Cardiac fibroblast (primary cell): ENCODE measurements at regions not wholly inside any gene's neighbourhood (a gene's known extent, or its start where the extent isn't known, plus 50 kb on each side); places are given as distances from the start of the nearest gene placed in this dataset.

Experiments used
- DNase-seq, 2 donors: peaks; one replicate each; pipeline versions ENCODE4 v3.0.0 to v3.0.0-alpha.2; 2010; ENCODE audit warnings: low read depth in 2 of 2
- H3K4me3 ChIP-seq, 2 donors: replicated peaks in 1 of 2; 1 replicate in 1 of 2; 2 replicates in 1 of 2; pipeline ENCODE4 v1.5.1; 2011; ENCODE audit warnings: low read depth in 2 of 2, low read length in 2 of 2, mild to moderate bottlenecking in 2 of 2, moderate library complexity in 1 of 2
- TF ChIP-seq, protein P1 (sequence below): IDR thresholded peaks from one replicate; pipeline ENCODE4 v1.5.1; 2011; ENCODE audit warnings: low read depth, mild to moderate bottlenecking, low read length, inconsistent platforms

DNA sequence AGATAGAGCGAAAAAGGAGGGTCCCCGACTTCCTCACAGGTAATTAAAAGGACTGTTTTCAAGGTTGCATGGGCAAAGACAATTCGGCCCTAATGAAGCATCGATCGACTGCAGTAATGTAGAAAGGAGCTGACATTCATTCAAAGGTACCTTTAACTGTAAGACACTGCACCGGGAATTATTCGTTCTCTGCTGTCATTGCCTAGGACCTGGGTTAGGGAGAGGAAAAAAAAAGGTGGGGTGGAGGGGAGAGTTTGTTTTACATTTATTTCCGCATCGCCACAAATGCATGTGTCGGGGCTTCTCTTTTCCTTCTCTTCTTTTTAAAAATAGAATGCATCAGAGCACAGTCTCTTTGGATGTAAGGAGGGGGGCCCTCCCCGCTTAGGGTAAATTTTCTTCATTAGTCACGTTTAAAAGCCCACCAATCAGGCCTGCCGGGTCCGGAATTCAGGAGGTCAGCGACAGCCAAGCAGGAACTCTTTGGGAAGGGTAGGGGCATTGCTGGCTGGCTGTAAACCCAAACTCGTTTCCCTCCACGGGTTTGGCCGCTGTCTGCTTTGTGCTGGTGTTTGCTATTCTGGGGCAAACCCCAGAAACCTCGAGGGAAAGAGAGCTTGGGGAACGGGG is 496.2 kb upstream of the ZFHX3 start:
- H3K4me3 ChIP-seq, result no peak overlapping the region
- TF ChIP-seq, protein P1, sequence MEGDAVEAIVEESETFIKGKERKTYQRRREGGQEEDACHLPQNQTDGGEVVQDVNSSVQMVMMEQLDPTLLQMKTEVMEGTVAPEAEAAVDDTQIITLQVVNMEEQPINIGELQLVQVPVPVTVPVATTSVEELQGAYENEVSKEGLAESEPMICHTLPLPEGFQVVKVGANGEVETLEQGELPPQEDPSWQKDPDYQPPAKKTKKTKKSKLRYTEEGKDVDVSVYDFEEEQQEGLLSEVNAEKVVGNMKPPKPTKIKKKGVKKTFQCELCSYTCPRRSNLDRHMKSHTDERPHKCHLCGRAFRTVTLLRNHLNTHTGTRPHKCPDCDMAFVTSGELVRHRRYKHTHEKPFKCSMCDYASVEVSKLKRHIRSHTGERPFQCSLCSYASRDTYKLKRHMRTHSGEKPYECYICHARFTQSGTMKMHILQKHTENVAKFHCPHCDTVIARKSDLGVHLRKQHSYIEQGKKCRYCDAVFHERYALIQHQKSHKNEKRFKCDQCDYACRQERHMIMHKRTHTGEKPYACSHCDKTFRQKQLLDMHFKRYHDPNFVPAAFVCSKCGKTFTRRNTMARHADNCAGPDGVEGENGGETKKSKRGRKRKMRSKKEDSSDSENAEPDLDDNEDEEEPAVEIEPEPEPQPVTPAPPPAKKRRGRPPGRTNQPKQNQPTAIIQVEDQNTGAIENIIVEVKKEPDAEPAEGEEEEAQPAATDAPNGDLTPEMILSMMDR, result no peak
- no peak for DNase-seq

DNA sequence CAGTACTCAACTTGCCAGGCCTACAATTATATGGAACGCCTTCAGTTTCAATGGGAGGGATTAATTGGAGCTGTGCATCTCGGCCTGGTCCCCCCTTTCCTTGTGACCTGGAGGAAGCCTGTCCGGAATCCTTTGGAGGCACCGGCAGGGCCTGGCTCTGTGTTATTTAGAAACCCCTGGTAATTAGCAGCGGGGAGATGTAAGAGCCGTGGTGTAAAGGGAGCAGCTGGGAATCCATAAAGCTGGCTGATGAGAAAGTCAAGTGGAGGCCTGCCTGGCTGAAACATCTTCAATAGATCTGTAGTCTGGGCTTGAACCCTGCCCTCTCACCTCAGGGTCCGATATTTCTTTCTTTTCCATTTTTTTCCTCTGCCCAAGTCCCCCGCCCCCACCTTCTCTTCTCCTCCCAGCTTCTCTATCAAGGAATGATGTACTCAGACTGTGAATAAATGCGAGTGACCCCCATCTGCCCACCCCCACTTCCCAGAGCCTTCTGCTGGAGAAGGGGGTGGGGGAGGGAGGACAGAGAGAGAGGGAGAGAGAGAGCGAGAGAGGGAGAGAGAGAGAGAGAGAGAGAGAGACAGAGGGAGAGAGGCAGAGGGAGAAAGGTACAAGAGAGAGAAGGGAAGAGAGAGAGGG is 495.5 kb upstream of the ZFHX3 start:
- DNase-seq, result no peak
- no peak overlapping the region for H3K4me3 ChIP-seq
- TF ChIP-seq, protein P1, result no peak

DNA sequence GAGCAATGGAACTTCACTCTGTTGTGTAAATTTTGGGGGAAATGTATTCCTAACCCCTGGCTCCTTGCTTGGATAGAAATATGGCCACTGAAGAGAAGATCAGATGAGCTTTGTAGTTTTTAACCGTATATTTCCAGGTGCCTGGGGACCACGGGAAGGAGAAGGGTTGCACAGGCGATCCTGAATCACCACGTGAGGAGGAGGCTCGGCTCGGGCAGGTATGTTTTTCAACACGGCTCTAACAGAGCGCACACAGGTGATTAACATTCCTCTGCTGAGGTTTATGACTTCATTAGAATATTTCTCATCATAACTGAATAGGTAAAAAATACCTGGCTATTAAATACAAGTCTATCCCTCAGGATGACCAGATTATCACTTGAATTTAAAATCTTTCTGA is 495.0 kb upstream of the ZFHX3 start:
- no peak overlapping the region for H3K4me3 ChIP-seq
- no peak for DNase-seq
- TF ChIP-seq, protein P1, result no peak

DNA sequence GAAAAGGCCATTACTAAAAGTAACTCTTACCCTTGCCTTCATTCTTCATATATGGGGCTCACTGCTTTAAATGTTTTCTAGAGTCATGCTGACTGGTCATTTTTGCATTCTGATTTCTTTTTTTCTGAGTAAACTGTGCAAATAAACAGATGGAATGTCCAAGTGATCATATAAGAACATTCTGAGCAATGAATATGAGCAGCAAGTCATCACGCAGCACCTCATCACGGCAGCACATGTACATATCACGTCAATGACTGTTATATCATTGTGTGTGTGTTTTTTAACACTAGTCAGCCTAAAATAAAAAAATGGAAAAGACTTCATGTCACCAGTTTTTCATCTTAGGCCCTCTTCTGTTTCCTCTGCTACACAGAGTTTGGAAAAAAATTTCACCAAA is 490.0 kb upstream of the ZFHX3 start:
- no peak for DNase-seq
- TF ChIP-seq, protein P1, result no peak
- H3K4me3 ChIP-seq, result no peak overlapping the region

DNA sequence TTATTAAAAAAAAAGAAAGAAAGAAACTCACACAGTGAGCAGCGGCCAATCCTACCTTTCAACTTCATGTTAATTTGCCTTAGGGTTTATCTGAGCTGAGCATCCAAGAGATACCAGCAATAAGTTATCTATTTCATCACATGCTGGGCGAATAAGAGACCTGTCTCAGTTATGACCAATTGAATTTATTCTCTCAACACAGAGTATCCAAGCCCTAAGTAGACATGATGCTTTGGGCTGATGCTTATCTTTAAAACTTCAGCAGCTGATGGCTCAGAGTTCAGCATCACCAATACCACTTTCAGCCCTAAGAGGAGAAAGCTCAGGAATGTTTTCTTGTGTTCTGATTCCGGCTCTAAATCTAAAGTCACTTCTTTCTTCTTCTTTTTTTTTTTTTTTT is 489.0 kb upstream of the ZFHX3 start:
- TF ChIP-seq, protein P1, result no peak
- H3K4me3 ChIP-seq, result no peak overlapping the region
- DNase-seq, result no peak

DNA sequence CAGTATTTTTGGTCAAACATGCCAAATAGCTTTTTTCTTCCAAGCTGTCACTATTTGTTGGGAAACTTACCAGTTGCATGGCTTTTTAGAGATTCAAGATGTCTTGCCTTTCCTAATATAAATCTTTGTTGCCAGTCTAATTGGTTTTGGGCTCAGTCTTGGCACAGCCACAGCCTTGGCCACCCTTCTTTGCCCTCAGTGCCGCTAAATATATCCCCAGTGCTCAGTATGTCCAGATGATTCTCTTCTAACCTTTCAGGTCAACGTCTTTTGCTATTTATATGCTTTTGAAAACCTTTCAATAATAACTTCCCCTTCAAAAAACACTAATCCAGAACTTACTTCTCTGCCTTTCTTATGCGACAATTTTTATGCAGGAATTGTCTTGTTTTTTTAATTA is 483.1 kb upstream of the ZFHX3 start:
- TF ChIP-seq, protein P1, result no peak
- H3K4me3 ChIP-seq, result no peak overlapping the region
- no peak for DNase-seq
